ENCODE measurements at regions not wholly inside any gene's neighbourhood (a gene's known extent, or its start where the extent isn't known, plus 50 kb on each side); places are given as distances from the start of the nearest gene placed in this dataset.

- Histone ChIP-seq H3K4me3 (no peak overlapping the region), H3K4me1 (no peaks in the 10 kb centered on the region), H3K27ac (no peak overlapping the region), H3K9me3 (peaks cover 0 to 3% (median under 1%) of the 10 kb centered on the region in 4 donors), H3K36me3 (no peaks in the 10 kb centered on the region), H3K27me3 (no peaks in the 10 kb centered on the region)
- no peak for TF ChIP-seq POLR2A (IDR thresholded peaks at IDR 0.05)
- no peak for TF ChIP-seq POLR2AphosphoS5 (IDR thresholded peaks at IDR 0.05)
- no peak for TF ChIP-seq CTCF (IDR thresholded peaks at IDR 0.05)
- no peak for TF ChIP-seq EP300 (IDR thresholded peaks at IDR 0.05)
- 58 to 79% (median 60%) methylated on average over 4 of the region's 4 CpGs for WGBS, 5 donors
- intact Hi-C loops (cut with DNase I; ENCODE audit: low total_unique reads) = no loop called here
- no peak for DNase-seq
Observed at GRCh38 chr3:76324101-76324500, 538.8 kb upstream of the ZNF717 start.

- TF ChIP-seq EP300 (IDR thresholded peaks at IDR 0.05) = no peak
- no peak for TF ChIP-seq CTCF (IDR thresholded peaks at IDR 0.05)
- H3K36me3 ChIP-seq = no peaks in the 10 kb centered on the region
- no peak overlapping the region for H3K4me3 ChIP-seq
- 62 to 72% (median 65%) methylated on average over 2 of the region's 2 CpGs for WGBS, 5 donors
- intact Hi-C loops (cut with DNase I; ENCODE audit: low total_unique reads) = no loop called here
- H3K4me1 ChIP-seq = no peaks in the 10 kb centered on the region
- no peak overlapping the region for H3K27ac ChIP-seq
- DNase-seq = no peak
- H3K27me3 ChIP-seq = no peaks in the 10 kb centered on the region
- H3K9me3 ChIP-seq = peaks cover 0 to 4% (median 0%) of the 10 kb centered on the region in 4 donors
Observed at GRCh38 chr3:76345878-76346277, 560.5 kb upstream of the ZNF717 start.

- WGBS, 5 donors = 75 to 84% (median 82%) methylated on average over 3 of the region's 3 CpGs
- intact Hi-C loops (cut with DNase I; ENCODE audit: low total_unique reads) = no loop called here
- no peak for DNase-seq
- no peak for TF ChIP-seq EP300 (IDR thresholded peaks at IDR 0.05)
- no peak for TF ChIP-seq POLR2AphosphoS5 (IDR thresholded peaks at IDR 0.05)
- TF ChIP-seq CTCF (IDR thresholded peaks at IDR 0.05) = no peak
- no peak for TF ChIP-seq POLR2A (IDR thresholded peaks at IDR 0.05)
- H3K27ac ChIP-seq = no peak overlapping the region
- H3K36me3 ChIP-seq = no peaks in the 10 kb centered on the region
- H3K9me3 ChIP-seq = peaks cover 0 to 4% (median 0%) of the 10 kb centered on the region in 4 donors
- H3K4me1 ChIP-seq = no peaks in the 10 kb centered on the region
- no peak overlapping the region for H3K4me3 ChIP-seq
- H3K27me3 ChIP-seq = no peaks in the 10 kb centered on the region
Observed at GRCh38 chr3:76346690-76347089, 561.3 kb upstream of the ZNF717 start.

GRCh38 chr3:76349715-76350480 lies 564.5 kb upstream of the ZNF717 start:
- no peaks in the 10 kb centered on the region for H3K4me1 ChIP-seq
- no peak for DNase-seq
- intact Hi-C loops (cut with DNase I; ENCODE audit: low total_unique reads) = no loop called here
- WGBS, 5 donors = 71 to 88% (median 85%) methylated on average over 3 of the region's 3 CpGs
- TF ChIP-seq CTCF (IDR thresholded peaks at IDR 0.05) (no peak), POLR2AphosphoS5 (IDR thresholded peaks at IDR 0.05) (no peak), EP300 (IDR thresholded peaks at IDR 0.05) (no peak), POLR2A (IDR thresholded peaks at IDR 0.05) (no peak)
- H3K27ac ChIP-seq = no peak overlapping the region
- H3K9me3 ChIP-seq = peaks cover 0 to 4% (median 0%) of the 10 kb centered on the region in 4 donors
- no peaks in the 10 kb centered on the region for H3K36me3 ChIP-seq
- H3K27me3 ChIP-seq = no peaks in the 10 kb centered on the region
- no peak overlapping the region for H3K4me3 ChIP-seq

Measured in stomach (tissue), 8 donors.